HUES6 (cell line): ENCODE measurements at regions not wholly inside any gene's neighbourhood (a gene's known extent, or its start where the extent isn't known, plus 50 kb on each side); places are given as distances from the start of the nearest gene placed in this dataset.

Source experiments
- H3K27ac ChIP-seq: 2 replicates; pipeline ENCODE4 v1.7.0; 2013; ENCODE audit warnings: low read depth, mild to moderate bottlenecking, low read length, inconsistent platforms
- H3K27me3 ChIP-seq: 2 replicates; pipeline ENCODE4 v1.6.1; 2013; ENCODE audit warnings: low read length; ENCODE audit not compliant: control insufficient read depth, insufficient read depth
- H3K36me3 ChIP-seq: 2 replicates; pipeline ENCODE4 v1.6.1; 2013; ENCODE audit warnings: low read length; ENCODE audit not compliant: control insufficient read depth, insufficient read depth
- H3K4me1 ChIP-seq: 2 replicates; pipeline ENCODE4 v1.6.1; 2013; ENCODE audit warnings: low read length; ENCODE audit not compliant: control insufficient read depth, insufficient read depth
- H3K4me3 ChIP-seq: 2 replicates; pipeline ENCODE4 v1.5.1; 2013; ENCODE audit warnings: low read depth, low read length
- H3K9ac ChIP-seq: one replicate; pipeline ENCODE4 v1.6.1; 2013; ENCODE audit warnings: mild to moderate bottlenecking, low read length
- H3K9me3 ChIP-seq: 2 replicates; pipeline ENCODE4 v1.6.1; 2013; ENCODE audit warnings: low read depth, low read length; ENCODE audit not compliant: control insufficient read depth, insufficient read depth

DNA sequence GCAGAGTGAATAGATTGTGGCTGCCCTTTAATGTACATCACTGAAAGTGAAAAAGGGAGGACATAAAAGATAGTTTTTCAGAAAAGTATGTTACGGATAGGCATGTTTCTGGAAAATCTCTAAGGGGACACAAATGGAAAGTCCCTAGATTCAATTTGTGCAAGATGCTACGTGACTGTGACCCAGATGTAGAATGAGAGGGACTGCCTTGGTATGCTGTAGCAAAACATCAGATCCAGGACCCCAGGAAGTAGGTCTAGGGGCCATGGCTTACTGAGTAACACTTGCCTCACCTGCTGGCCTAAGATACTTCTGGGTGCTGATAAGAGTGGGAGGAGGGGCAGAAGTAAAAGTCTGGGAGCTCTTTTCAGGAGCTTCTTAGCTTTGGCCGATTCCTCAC lies 191.2 kb upstream of the PHYHIPL start:
- Histone ChIP-seq H3K4me1 (peaks cover 23% of the 10 kb centered on the region), H3K36me3 (no peaks in the 10 kb centered on the region), H3K9me3 (peaks cover 12% of the 10 kb centered on the region), H3K27me3 (no peaks in the 10 kb centered on the region), H3K4me3 (no peak overlapping the region), H3K27ac (no peak overlapping the region), H3K9ac (no peak overlapping the region)

DNA sequence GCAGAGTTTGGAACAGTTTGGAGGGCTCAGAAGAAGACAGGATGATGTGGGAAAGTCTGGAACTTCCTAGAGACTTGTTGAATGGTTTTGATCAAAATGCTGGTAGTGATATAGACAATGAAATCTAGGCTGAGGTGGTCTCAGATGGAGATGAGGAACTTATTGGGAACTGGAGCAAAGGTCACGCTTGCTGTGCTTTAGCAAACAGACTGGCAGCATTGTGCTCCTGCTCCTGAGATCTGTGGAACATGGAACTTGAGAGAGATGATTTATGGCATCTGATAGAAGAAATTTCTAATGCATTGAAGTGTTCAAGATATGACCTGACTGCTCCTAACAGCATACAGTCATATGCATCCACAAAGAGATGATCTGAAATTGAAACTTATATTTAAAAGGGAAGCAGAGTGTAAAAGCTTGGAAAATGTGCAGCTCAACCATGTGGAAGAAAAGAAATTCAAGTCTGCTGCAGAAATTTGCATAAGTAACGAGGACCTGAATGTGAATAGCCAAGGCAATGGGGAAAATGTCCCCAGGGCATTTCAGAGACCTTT lies 186.9 kb upstream of the PHYHIPL start:
- Histone ChIP-seq H3K9ac (no peak overlapping the region), H3K27me3 (no peaks in the 10 kb centered on the region), H3K4me3 (no peak overlapping the region), H3K4me1 (no peaks in the 10 kb centered on the region), H3K27ac (no peak overlapping the region), H3K36me3 (no peaks in the 10 kb centered on the region), H3K9me3 (peaks cover 19% of the 10 kb centered on the region)

DNA sequence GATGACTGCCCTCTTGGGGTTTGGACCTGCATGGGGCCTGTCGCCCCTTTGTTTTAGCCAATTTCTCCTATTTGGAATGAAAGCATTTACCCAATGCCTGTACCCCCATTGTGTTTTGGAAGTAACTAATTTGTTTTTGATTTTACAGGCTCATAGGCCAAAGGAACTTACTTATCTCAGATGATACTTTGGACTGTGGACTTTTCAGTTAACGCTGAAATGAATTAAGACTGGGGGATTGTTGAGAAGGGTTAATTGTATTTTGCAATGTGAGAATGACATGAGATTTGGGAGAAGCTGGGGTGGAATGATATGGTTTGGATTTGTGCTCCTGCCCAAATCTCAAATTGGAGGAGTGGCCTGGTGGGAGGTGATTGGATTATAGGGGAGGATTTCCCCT lies 185.8 kb upstream of the PHYHIPL start:
- no peak overlapping the region for H3K27ac ChIP-seq

DNA sequence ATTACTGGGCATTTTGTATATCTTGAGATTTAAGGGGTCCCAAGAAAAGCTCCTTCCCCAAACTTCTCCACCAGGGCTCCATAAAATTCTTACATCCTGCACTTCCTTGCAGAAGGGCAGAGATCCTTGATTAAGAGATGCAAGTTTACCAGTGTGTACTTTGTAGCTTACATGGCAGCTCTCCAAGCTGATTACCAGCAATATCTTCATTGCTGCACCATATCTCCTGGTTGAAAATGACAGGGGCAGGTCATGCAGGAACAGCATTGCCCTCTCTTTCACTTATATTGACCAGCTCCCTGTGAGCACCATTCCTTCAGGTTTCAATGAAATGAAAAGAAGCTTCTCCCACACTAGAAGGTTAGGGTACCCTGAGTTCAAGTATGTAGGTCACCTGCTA lies 184.6 kb upstream of the PHYHIPL start:
- no peak overlapping the region for H3K9ac ChIP-seq
- H3K4me3 ChIP-seq = no peak overlapping the region
- no peak overlapping the region for H3K27ac ChIP-seq
- no peaks in the 10 kb centered on the region for H3K4me1 ChIP-seq
- H3K9me3 ChIP-seq = peaks cover 19% of the 10 kb centered on the region
- H3K27me3 ChIP-seq = no peaks in the 10 kb centered on the region
- H3K36me3 ChIP-seq = no peaks in the 10 kb centered on the region

More for the DNA sequence above, 185.8 kb upstream of the PHYHIPL start:
- Histone ChIP-seq H3K9me3 (peaks cover 19% of the 10 kb centered on the region), H3K27me3 (no peaks in the 10 kb centered on the region), H3K4me1 (no peaks in the 10 kb centered on the region), H3K9ac (no peak overlapping the region), H3K36me3 (no peaks in the 10 kb centered on the region), H3K4me3 (no peak overlapping the region)

DNA sequence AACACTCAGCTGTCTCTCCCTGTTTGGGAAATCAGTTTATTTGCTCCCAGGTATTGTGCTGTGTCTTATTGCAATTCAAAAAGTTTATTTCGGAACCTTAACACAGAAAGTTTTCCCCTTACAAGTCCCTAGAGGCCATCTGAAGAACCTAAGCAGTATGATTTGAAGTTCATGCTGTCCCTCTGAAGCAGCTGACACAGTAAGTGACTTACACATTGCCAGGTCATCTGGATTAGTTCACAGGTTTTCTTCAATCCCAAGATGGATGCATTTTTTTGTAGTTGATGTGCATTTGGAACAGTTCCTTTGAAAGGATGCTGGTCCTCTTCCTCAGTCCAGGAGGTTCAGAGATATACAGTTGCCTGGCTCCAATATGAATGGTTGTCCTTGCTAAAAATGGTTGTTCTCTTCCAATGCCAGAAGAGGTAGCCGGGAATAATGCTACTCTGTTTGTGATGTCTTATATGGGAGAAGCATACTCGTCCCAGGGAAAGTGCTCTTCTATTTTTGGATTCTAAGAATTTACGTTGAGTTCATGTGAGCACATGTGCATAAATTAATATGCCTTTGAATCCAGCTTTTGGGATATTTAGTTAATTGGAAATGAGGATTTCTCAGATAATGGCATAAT lies 183.5 kb upstream of the PHYHIPL start:
- no peak overlapping the region for H3K4me3 ChIP-seq
- no peak overlapping the region for H3K27ac ChIP-seq
- H3K9ac ChIP-seq = no peak overlapping the region
- H3K27me3 ChIP-seq = no peaks in the 10 kb centered on the region
- no peaks in the 10 kb centered on the region for H3K36me3 ChIP-seq
- H3K9me3 ChIP-seq = peaks cover 19% of the 10 kb centered on the region
- no peaks in the 10 kb centered on the region for H3K4me1 ChIP-seq

DNA sequence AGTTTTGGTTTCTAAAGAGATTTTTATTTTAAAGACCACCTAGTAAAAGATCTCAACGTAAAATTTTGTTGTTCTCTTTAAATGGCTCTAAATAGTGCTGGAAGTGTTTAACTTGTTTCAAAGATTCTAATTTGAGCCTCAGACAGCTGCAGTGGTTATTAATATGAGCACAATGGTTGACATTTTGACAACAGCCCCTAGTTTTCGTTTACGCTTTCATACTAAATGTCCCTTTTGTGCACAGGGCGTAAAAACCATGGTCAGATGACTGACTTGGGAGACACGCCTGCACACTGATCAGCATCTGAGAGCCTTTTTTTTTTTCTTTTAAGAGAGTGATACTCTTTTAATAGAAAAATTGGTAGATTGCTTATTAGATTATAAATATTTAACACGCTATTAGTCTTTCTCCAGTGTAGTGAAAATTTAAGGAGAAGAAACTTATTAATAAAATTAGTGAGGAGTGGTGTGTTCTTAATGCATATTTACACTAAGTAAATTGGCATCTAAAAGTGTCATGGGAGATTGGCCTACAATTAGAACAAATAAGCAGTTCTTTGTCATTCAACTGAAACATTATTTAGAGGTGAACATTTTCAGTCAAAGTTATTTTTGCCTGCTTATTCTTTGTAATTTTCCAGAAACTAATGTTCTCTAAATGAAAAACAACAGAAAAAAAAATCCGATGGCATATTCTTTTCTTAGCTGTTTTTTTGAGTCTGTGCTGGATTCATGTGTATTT lies 182.8 kb upstream of the PHYHIPL start:
- no peaks in the 10 kb centered on the region for H3K36me3 ChIP-seq

DNA sequence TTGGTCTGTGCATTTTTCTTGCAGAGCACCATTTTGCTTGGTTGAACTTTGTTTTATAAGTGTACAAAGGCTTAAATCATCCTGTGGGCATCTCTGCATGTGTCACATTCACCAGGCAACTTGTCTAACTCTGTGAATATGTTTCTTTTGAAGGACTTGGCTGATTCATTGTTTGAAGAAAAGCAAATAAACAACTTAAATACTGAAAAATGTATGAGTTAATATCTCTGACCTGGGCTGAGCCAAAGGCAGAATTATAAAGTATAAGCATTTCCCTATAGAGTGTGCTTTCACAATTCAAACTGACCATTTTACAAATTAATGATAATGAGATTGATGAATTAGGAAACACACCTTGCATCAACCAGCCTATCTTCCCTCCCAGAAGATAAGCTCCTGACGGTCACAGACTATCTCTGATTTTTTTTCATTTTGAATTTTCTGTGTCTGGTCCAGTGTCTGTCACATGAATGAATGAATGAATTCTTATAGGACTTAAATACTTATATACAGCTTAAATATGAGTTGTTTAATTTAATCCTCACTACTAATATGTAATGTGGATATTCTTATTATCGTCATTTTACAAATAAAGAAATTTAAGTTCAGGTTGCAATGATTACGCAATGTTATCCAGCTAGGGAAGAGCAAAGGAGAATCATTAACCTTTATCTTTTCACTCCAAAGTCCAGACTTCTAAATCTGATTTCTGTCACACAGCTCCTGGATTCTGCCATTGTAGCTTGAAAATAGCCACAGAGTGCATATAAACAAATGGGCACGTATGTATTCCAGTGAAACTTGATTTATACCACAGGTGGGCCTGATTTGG lies 182.0 kb upstream of the PHYHIPL start:
- Histone ChIP-seq H3K27ac (no peak overlapping the region), H3K4me3 (no peak overlapping the region), H3K4me1 (no peaks in the 10 kb centered on the region), H3K36me3 (no peaks in the 10 kb centered on the region), H3K27me3 (no peaks in the 10 kb centered on the region), H3K9ac (no peak overlapping the region), H3K9me3 (peaks cover 15% of the 10 kb centered on the region)

More for the DNA sequence above, 182.8 kb upstream of the PHYHIPL start:
- Histone ChIP-seq H3K4me3 (no peak overlapping the region), H3K27ac (no peak overlapping the region), H3K9ac (no peak overlapping the region), H3K4me1 (no peaks in the 10 kb centered on the region), H3K9me3 (peaks cover 19% of the 10 kb centered on the region), H3K27me3 (no peaks in the 10 kb centered on the region)

DNA sequence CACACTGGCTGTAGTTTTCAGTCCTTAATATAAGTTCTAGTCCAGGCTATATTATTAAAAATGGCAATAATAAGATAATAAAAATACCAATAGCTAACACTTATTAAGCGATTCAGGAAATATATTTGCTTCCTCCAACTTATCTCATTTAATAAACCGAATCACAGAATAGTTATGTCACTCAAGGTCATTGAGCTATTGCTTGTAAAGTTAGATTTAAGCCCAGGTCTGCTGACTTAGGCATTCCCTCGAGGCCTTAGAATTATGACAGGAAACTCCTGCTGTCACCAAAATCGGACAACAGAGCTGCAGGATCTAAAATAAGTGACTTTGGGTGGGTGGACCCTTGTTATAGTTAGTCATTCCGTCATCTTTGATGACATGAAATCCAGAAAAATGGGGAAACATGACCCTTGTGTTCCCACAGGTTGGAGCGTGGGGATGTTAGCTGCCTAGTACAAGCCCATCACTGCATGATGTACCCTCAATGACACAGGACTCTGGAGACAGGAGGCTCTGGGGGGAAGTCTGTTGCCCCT lies 181.3 kb upstream of the PHYHIPL start:
- no peaks in the 10 kb centered on the region for H3K4me1 ChIP-seq

DNA sequence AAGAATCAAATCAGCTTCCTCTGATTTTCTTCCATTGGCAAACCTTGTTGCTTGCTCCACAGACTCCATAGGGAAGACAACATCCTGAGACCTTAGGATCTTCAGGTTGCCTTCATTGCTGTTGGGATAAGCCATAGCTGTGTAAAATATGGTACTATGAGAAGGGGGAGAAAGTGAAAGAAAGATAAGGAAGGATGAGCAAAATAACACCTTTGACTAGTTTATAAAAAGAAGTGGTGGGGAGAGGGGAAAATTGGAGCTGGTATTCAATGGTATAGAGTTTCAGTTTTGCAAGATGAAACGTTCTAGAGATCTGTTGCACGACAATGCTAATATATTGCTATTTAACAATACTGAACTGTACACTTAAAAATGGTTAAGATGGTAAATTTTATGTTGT lies 180.4 kb upstream of the PHYHIPL start:
- Histone ChIP-seq H3K4me3 (no peak overlapping the region), H3K27me3 (no peaks in the 10 kb centered on the region), H3K36me3 (no peaks in the 10 kb centered on the region), H3K9me3 (peaks cover under 1% of the 10 kb centered on the region; the same call in 1 of the 2 replicates), H3K27ac (no peak overlapping the region), H3K4me1 (no peaks in the 10 kb centered on the region), H3K9ac (no peak overlapping the region)

More for the DNA sequence above, 181.3 kb upstream of the PHYHIPL start:
- H3K36me3 ChIP-seq = no peaks in the 10 kb centered on the region
- H3K9ac ChIP-seq = no peak overlapping the region
- H3K4me3 ChIP-seq = no peak overlapping the region
- peaks cover 8% of the 10 kb centered on the region for H3K9me3 ChIP-seq
- H3K27me3 ChIP-seq = no peaks in the 10 kb centered on the region
- no peak overlapping the region for H3K27ac ChIP-seq

DNA sequence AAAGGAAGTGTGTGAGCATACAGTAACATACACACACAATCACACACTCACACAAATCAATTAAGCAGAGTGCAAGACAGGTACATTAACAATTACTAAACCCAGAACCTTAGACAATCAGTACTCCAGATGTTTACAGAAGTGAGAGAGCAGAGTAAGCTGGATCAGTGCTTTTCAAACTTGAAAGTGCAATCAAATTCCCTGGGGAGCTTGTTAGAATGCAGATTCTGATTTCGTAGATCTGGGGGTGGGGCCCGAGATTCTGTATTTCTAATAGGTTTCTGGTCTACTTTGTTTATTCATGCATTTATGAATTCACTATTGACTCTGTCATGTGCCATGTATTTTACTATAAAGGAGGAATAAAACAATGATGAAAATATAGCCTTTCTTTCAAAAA lies 179.6 kb upstream of the PHYHIPL start:
- Histone ChIP-seq H3K4me3 (no peak overlapping the region), H3K4me1 (no peaks in the 10 kb centered on the region), H3K9ac (no peak overlapping the region), H3K36me3 (no peaks in the 10 kb centered on the region), H3K27ac (no peak overlapping the region), H3K27me3 (no peaks in the 10 kb centered on the region), H3K9me3 (no peaks in the 10 kb centered on the region)
